ENCODE measurements at regions not wholly inside any gene's neighbourhood (a gene's known extent, or its start where the extent isn't known, plus 50 kb on each side); places are given as distances from the start of the nearest gene placed in this dataset.

DNA sequence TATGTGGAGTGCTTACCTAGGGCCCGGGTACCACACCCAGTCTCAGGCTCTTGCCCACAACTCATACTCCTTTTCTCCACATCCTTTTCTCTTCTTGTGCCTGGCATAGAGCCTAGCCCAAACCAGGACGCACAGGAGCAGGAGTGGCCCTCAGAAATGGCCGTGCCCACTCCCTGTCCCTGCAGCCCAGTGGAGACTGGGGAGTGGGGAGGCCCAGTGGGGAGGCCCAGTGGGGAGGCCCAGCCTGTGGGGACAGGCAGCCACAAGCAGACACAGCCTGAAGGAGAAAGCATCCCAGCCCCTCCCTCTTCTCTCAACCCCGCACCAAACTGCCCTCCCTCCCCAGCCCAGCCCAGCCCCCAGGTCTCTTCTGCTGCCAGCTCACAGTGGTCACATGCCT lies 196.8 kb downstream of the KIF26A start:
- no peaks in the 10 kb centered on the region for H3K36me3 ChIP-seq (ENCODE audit: control insufficient read depth, insufficient read depth, low read length)
- FAIRE-seq (no peak), DNase-seq (ENCODE audit: extremely low read depth in 1 of 4, low spot score in 3 of 4) (no peak), ATAC-seq (no peak)
- H3K9me3 ChIP-seq (replicated peaks; ENCODE audit: control insufficient read depth, insufficient read depth, low read depth, low read length): no peaks in the 10 kb centered on the region
- peaks cover 0 to 4% of the 10 kb centered on the region in 2 experiments; a peak in 1 of 5 replicates for H3K27me3 ChIP-seq (ENCODE audit: control insufficient read depth in 2 of 2, insufficient read depth in 2 of 2, low read length in 2 of 2)
- 0% methylated on average over 1 of the region's 4 CpGs for WGBS (ENCODE audit: insufficient coverage, low coverage, missing lambda C conversion rate)
- no peak overlapping the region for H3K4me3 ChIP-seq
- ChIA-PET CTCF (ENCODE audit: low intra/inter-chr PET ratio) (no interaction called here), POLR2A (no interaction called here)
- H3K27ac ChIP-seq (ENCODE audit: extremely low read depth, low read depth, low read length): no peak overlapping the region
- no peaks in the 10 kb centered on the region for H3K4me1 ChIP-seq (replicated peaks in 1 of 2; ENCODE audit: control insufficient read depth in 2 of 2, insufficient read depth in 2 of 2, low read length in 2 of 2)
- no peaks in the 10 kb centered on the region for H3K79me2 ChIP-seq (ENCODE audit: control insufficient read depth, insufficient read depth, low read length)
- no peak overlapping the region for H2AFZ ChIP-seq (ENCODE audit: low read depth, low read length)
- TF ChIP-seq, protein P1, sequence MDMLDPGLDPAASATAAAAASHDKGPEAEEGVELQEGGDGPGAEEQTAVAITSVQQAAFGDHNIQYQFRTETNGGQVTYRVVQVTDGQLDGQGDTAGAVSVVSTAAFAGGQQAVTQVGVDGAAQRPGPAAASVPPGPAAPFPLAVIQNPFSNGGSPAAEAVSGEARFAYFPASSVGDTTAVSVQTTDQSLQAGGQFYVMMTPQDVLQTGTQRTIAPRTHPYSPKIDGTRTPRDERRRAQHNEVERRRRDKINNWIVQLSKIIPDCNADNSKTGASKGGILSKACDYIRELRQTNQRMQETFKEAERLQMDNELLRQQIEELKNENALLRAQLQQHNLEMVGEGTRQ (CRISPR knock-in tag; IDR thresholded peaks at IDR 0.05): no peak
- TF ChIP-seq, protein P2, sequence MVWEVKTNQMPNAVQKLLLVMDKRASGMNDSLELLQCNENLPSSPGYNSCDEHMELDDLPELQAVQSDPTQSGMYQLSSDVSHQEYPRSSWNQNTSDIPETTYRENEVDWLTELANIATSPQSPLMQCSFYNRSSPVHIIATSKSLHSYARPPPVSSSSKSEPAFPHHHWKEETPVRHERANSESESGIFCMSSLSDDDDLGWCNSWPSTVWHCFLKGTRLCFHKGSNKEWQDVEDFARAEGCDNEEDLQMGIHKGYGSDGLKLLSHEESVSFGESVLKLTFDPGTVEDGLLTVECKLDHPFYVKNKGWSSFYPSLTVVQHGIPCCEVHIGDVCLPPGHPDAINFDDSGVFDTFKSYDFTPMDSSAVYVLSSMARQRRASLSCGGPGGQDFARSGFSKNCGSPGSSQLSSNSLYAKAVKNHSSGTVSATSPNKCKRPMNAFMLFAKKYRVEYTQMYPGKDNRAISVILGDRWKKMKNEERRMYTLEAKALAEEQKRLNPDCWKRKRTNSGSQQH (CRISPR knock-in tag; IDR thresholded peaks at IDR 0.05): no peak
- TF ChIP-seq, protein P3, sequence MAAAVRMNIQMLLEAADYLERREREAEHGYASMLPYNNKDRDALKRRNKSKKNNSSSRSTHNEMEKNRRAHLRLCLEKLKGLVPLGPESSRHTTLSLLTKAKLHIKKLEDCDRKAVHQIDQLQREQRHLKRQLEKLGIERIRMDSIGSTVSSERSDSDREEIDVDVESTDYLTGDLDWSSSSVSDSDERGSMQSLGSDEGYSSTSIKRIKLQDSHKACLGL (CRISPR knock-in tag; IDR thresholded peaks at IDR 0.05; ENCODE audit: borderline replicate concordance, poor library complexity, severe bottlenecking): no peak
- TF ChIP-seq ETV5 (CRISPR knock-in tag; IDR thresholded peaks at IDR 0.05; ENCODE audit: low read depth) (no peak), XRCC3 (IDR thresholded peaks at IDR 0.05) (no peak), FOXM1 (IDR thresholded peaks at IDR 0.05; ENCODE audit: low read depth) (no peak), FOXM1 (CRISPR knock-in tag; IDR thresholded peaks at IDR 0.05; ENCODE audit: low read depth) (no peak), CBX2 (IDR thresholded peaks at IDR 0.05; ENCODE audit: insufficient read depth, low read length, poor library complexity, severe bottlenecking) (no peak)
- TF ChIP-seq, protein P4, sequence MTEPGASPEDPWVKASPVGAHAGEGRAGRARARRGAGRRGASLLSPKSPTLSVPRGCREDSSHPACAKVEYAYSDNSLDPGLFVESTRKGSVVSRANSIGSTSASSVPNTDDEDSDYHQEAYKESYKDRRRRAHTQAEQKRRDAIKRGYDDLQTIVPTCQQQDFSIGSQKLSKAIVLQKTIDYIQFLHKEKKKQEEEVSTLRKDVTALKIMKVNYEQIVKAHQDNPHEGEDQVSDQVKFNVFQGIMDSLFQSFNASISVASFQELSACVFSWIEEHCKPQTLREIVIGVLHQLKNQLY (CRISPR knock-in tag; conservative IDR thresholded peaks at IDR 0.05): no peak
- peaks cover 3% of the 10 kb centered on the region for H3K9me1 ChIP-seq (ENCODE audit: control insufficient read depth, insufficient read depth, low read length)
- no peaks in the 10 kb centered on the region for H4K20me1 ChIP-seq (replicated peaks; ENCODE audit: control insufficient read depth, insufficient read depth, low read length)
- in situ Hi-C loops (cut with MboI) (no loop called here), intact Hi-C loops (cut with micrococcal nuclease) (no loop called here)
- BruUV-seq (replicated peaks): no TSS peak
- no peak overlapping the region for H3K4me2 ChIP-seq (ENCODE audit: insufficient read depth, low read length)
- no peak overlapping the region for H3K9ac ChIP-seq (ENCODE audit: insufficient read depth in 1 of 2, low read depth in 2 of 2, low read length in 2 of 2)

All from K562 (cell line).